ENCODE measurements at regions not wholly inside any gene's neighbourhood (a gene's known extent, or its start where the extent isn't known, plus 50 kb on each side); places are given as distances from the start of the nearest gene placed in this dataset.

DNA sequence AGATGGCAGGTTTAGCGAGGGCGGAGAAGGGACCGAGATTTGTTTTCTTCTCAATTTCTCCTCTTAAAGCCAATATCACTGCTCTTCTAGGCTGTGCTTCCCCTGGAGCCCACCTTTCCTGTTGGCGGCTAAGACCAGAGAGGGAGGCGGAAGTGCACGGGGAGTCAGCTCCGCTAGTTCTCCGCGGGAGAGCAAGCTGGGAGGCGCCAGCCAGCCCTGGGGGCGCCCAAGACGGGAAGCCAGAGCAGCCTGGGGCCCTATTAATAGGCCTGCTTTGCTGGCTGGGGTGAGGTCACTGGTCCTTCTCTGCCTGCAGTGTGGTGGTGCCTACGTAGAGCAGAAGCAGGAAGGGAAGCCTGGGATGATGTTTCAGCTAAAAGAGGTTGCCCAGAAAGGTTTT, 61.6 kb downstream of the LSM5 start:
- no peak for DNase-seq (ENCODE audit: low spot score)
- intact Hi-C loops (cut with DNase I): no loop called here

DNA sequence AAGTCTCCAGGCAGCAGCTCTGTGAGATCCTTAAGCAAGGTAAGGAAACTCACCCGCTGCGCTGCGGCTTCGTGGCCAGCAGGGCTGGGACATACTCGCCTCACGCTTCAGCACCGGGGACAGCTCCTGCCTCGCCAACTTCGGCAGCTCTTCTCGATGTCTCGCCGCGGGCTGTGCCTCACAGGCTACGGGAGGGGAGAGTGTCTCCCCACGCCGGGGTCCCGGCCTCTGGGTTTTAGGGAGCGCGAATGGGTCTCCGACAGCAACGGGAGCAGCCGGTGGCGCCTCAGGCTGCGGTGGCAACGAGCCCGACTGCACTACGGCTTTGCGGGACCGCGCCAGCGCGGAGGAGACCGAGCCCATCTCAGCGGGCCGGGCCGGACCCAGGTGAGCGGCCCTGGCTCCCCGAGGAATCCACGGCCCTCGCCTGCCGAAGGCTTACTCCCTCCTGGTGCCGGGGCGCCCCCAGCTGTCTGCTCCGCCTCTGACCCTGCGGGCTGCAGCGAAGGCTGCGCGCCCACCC, 62.4 kb downstream of the LSM5 start:
- intact Hi-C loops (cut with DNase I): no loop called here
- DNase-seq (ENCODE audit: low spot score): no peak

DNA sequence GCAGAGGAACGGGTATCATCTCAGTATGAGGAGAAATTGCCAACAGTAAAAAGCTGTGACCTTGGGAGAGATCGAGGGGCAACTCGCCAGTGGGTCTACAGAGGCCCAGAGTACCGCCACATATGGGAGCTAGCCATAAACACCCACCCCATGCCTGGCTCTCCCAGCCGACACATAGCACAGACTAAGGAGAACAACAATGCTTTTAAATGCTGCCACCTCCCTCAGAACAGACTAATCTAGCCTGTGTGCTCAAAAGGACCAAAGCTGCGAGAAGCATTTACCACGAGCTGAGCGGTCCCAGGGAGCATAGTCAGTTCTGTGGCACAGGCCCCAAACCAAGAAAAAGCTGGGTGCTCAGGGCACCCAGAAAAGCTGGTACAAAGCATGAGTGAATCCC, 73.3 kb downstream of the LSM5 start:
- intact Hi-C loops (cut with DNase I): no loop called here
- no peak for DNase-seq (ENCODE audit: low spot score)

DNA sequence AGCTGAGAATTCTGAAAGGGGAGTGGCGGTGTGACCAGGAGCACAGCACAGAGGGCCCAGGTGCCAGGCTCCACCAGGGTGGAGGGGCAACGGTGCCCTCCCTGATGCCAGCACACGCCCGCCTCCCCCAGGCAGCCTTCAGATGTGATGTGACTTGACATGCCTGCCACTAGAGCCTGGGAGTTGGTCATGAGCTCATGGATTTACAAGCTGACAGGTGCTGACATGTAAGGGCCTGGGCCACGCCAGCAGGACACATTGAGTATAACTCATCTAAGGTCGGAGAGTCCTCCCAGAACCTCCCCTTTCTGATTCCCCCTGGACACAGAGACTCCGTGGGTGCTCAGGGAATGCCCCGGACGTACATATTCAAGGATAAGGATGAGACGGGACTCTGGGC, 74.2 kb downstream of the LSM5 start:
- DNase-seq (ENCODE audit: low spot score): no peak
- intact Hi-C loops (cut with DNase I): no loop called here

DNA sequence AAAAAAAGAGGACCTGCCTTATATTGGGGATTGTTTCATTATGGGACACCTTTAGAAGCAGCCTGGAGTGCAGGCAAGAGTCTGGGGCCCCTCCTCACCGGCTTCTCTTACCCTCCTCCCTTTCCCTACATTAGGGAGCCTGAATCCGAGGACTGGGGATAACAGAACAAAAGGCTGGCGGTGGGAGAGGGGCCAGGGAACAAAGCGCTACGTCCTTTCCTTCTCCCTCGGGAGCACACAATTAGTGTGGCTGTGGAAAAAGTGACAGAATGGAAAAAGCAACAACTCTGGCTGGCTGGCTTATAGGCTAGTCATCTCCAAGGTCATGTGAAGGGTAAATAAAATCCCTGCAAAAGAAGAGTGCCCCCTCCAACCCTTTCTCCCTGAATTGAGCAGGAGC, 74.7 kb downstream of the LSM5 start:
- intact Hi-C loops (cut with DNase I): no loop called here
- no peak for DNase-seq (ENCODE audit: low spot score)

DNA sequence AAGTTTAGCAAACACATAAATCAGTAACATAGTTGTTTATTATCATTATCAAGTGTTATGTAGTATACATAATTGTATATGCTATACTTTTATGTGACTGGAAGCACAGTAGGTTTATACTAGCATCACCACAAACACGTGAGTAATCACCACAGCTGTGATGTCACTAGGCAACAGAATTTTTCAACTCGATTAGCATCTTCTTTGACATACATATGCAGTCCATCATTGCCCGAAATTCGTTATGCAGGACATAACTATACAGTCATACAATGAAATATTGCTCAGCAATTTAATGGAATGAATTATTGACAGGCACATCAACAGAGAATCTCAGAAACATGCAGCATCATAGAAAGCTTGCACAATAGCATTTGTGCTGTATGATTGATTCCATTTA, 77.7 kb downstream of the LSM5 start:
- DNase-seq (ENCODE audit: low spot score): no peak
- intact Hi-C loops (cut with DNase I): no loop called here

DNA sequence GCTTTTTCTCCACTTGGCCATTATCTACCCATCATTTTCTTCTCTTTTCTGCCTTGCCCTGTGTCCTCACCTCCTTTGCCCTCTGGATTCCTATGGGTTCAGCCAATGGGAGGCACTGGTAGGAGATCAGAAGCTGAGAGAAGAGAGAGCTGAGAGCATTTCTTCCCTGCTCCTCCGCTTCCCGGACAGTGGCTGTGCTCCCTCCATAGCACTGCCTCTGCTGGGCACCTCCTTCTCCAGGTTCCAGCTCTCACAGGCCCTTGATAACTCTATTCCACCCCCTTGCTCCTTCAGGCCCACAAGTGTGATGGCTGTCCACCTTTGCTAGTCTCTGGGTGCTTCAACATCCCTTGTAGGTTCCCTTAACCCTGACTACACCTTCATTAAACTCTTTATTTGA, 79.6 kb downstream of the LSM5 start:
- intact Hi-C loops (cut with DNase I): no loop called here

GRCh38 chr7:32406386-32406785, 83.8 kb downstream of the LSM5 start:
- intact Hi-C loops (cut with DNase I): no loop called here
- no peak for DNase-seq (ENCODE audit: low spot score)

More for the DNA sequence above, 79.6 kb downstream of the LSM5 start:
- DNase-seq (ENCODE audit: low spot score): no peak

- DNase-seq (ENCODE audit: low spot score): no peak
- intact Hi-C loops (cut with DNase I): no loop called here
These were observed 86.5 kb downstream of the LSM5 start for GRCh38 chr7:32403463-32404229.

- no peak for DNase-seq (ENCODE audit: low spot score)
- intact Hi-C loops (cut with DNase I): no loop called here
These were observed 89.5 kb downstream of the LSM5 start for GRCh38 chr7:32400676-32401075.

- intact Hi-C loops (cut with DNase I): no loop called here
- no peak for DNase-seq (ENCODE audit: low spot score)
These were observed 90.9 kb downstream of the LSM5 start for GRCh38 chr7:32399311-32399710.

DNA sequence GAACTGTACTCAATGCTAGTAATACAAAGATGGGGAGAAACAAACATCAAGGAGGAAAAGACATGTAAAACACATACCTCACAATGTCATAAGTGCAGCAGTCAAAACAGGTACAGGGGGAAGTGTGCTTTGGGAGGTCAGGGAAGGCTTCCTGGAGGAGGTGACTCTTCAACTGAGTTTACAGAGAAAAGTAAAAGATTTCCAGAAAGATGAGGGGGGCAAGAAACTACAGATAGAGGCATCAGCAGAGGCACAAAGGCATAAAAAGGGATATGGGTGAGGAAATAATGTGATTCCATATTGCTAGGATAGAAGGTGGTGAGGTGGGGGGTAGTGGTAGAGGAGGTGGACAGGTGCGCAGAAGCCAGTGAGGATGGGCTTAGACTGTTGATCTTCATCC, 95.0 kb downstream of the LSM5 start:
- DNase-seq (ENCODE audit: low spot score): no peak
- intact Hi-C loops (cut with DNase I): no loop called here

DNA sequence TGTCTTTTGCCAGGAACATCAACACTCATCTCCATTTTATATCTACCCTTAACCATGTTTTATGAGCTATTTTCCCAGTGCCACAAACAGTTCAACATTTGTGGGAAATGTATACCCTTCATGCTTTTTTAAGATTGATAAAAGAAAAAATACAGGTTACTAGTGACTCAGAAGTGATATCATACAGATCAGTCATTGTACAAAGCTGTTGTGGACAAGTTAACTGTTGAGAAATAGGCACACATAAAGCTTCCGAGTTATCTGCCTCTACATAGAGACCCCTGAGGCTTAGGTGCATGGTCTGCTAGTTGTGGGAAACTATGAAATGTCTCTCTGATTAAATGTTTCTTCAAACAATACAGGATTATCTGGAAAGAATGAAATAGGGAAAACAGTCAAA, 96.3 kb downstream of the LSM5 start:
- intact Hi-C loops (cut with DNase I): no loop called here
- no peak for DNase-seq (ENCODE audit: low spot score)

GRCh38 chr7:32390210-32390609, 100.0 kb downstream of the LSM5 start:
- intact Hi-C loops (cut with DNase I): no loop called here
- DNase-seq (ENCODE audit: low spot score): no peak

GRCh38 chr7:32385316-32385956, 104.7 kb downstream of the LSM5 start:
- intact Hi-C loops (cut with DNase I): no loop called here
- no peak for DNase-seq (ENCODE audit: low spot score)

DNA sequence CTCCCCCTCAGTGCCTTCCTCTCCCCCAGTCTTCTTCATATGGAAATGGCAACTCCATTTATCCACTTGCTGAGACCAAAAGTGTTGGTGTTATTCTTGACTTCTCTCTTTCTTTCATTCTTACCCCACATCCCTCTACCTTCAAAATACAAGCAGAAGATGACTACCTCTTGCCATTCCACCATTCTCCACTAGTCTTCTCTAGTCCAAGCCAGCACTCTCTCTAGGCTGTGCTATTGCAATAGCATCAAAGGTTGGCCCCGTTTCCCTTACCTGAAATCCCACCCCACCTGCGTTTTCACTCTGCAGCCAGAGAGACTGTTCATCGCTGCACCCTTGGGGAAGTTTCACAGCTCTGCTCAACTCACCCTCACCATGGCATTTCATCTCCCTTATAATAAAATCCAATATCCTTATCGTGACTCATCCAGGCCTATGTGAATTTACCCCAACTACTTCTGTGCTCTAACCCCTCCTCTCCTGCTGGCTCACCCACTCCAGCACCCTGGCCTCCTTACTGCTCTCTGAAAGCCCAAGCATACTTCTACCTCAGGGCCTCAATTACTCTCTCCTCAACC, 109.1 kb downstream of the LSM5 start:
- no peak for DNase-seq (ENCODE audit: low spot score)
- intact Hi-C loops (cut with DNase I): no loop called here

DNA sequence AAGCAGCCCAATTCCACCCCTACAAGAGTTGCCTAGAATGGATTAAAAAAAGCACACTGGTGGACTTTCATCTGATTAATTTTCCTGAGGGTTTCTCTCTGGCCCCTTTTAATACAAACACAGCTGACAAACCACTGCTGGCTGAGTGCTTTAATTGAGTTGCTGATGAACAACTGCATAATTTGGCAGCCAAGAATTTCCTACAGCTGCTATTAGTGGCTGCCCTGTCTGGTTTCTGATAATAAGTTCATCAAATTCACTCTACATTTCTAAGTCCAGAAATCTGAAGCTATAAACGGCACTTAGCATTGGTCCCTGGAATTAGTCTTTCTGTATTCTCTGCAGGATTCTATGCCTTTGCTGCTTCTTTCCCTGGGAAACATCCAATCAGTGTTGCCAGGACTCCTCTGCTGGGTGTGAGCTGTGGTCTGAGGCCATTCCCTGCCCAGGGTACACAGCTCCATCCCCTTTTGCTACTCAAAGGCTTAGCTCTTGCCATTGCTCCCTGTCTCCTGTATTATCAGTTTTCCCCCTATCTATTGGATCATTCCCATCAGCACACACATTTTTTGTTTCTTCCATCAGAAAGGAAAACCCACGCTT, 110.6 kb downstream of the LSM5 start:
- DNase-seq (ENCODE audit: low spot score): no peak
- intact Hi-C loops (cut with DNase I): no loop called here

DNA sequence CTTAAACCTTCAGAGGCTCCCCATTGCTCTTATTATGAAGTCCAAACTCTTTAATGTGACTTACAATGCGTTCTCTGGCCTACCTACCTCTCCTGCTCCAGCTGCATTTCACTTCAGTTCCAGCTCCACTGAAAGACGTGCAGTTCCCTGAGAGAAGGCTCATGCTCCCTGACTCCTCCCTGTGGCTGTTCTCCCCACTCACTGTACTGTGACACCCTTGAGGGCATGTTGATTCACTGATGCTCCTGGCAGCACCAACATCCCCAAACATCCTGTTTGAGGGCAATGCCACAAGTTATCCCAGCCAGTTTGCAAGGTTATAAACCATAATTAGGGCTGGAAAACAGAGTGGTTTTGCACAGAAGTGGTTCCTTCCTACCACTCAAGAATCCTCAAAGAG, 111.2 kb downstream of the LSM5 start:
- DNase-seq (ENCODE audit: low spot score): no peak

GRCh38 chr7:32364581-32364980, 125.6 kb downstream of the LSM5 start:
- intact Hi-C loops (cut with DNase I): no loop called here
- DNase-seq (ENCODE audit: low spot score): no peak

More for the DNA sequence above, 111.2 kb downstream of the LSM5 start:
- intact Hi-C loops (cut with DNase I): no loop called here

GRCh38 chr7:32360127-32360526, 130.1 kb downstream of the LSM5 start:
- intact Hi-C loops (cut with DNase I): no loop called here
- no peak for DNase-seq (ENCODE audit: low spot score)
